GM18505 (cell line): ENCODE measurements at regions not wholly inside any gene's neighbourhood (a gene's known extent, or its start where the extent isn't known, plus 50 kb on each side); places are given as distances from the start of the nearest gene placed in this dataset.

Experiments
- ATAC-seq: cut with Tn5 transposase; IDR thresholded peaks from one replicate; pipeline ENCODE4 v1.9.1; 2021; ENCODE audit not compliant: unreplicated experiment
- POLR2A ChIP-seq: IDR thresholded peaks from 4 replicates; pipeline ENCODE4 v1.6.1; 2011; ENCODE audit warnings: borderline replicate concordance; ENCODE audit not compliant: insufficient read depth, insufficient read length; ENCODE audit errors: extremely low read depth

DNA sequence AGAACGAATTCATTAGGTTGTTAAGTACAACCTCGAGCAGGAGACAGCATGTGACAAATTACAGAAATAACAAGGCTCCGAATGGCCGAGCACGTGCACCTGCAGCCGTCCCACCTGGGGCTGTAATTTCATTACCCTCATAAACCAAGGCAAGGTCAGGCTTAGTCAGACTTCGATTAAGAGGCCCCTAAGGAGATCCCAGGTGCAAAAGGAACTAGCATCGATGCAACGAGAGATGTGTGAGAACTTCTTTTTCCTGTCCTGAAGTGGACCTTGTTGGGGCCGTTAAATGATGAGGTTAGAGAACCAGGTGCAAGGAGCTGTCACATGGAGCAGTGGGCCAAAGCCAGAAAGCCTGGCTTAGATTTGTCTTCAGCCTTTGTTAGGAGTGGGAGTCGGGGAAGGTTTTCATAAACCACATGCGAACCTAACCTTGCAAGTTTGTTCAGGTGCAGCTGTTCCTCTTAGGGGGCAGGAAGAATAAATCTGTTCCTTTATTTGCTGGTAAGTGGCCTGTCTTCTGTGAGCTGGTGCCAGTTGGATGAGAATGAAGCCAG is 559.9 kb upstream of the MCTP2 start:
- TF ChIP-seq POLR2A: no peak
- ATAC-seq: no peak

DNA sequence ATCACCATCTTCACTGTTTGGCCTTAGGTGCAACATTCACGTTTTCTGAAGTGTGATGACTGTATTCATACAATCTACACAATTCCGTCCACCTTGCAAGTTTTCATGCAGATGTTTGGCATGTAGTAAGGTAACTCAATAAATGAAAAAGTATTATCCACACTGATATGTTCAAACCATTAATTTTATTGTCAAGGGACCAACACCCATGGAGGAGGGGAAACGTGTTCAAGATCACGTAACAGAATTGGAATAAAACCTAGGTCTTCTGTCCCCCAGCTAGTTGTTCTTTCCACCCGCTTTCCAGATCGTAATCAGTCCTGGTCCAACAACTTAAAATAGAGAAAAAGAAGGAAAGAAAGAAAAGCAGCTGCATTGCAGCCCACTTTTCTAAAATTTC is 560.4 kb upstream of the MCTP2 start:
- no peak for TF ChIP-seq POLR2A
- no peak for ATAC-seq

DNA sequence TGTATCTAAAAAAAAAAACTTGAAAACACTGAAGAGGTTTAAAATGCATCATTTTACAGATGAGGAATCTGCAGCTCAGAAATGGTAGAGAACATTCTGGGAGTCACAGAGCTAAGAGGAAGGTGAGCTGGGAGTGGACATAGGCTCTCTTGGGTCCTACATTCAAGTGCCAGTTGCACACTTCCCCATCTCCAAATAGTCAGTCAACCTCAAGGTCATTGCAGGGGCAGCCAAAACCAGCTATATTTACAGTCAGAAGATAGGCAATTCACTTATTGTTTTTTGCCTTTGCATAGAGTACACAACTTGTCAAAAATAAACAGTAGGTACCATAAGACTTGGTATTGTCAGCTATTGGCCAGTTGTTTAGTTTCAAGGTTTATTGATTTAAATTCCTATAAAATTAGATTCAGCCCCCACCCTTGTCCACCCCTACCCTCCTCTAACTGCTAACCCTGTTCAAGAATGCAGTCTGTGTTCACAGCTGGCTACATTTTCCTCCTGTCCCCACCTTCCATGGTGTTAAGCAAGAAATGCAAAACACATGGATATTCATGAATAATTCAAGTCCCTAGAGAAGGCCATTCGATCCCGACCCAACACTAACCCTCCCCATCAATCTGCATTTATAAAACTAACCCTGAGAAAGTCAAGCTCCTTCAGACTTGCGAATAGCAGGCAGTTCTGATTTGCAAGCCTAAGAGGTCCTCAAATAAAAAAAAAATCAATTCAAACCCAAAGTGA is 567.0 kb upstream of the MCTP2 start:
- ATAC-seq: no peak
- no peak for TF ChIP-seq POLR2A

GRCh38 chr15:93662162-93662885 is 569.0 kb upstream of the MCTP2 start:
- no peak for TF ChIP-seq POLR2A
- ATAC-seq: no peak

DNA sequence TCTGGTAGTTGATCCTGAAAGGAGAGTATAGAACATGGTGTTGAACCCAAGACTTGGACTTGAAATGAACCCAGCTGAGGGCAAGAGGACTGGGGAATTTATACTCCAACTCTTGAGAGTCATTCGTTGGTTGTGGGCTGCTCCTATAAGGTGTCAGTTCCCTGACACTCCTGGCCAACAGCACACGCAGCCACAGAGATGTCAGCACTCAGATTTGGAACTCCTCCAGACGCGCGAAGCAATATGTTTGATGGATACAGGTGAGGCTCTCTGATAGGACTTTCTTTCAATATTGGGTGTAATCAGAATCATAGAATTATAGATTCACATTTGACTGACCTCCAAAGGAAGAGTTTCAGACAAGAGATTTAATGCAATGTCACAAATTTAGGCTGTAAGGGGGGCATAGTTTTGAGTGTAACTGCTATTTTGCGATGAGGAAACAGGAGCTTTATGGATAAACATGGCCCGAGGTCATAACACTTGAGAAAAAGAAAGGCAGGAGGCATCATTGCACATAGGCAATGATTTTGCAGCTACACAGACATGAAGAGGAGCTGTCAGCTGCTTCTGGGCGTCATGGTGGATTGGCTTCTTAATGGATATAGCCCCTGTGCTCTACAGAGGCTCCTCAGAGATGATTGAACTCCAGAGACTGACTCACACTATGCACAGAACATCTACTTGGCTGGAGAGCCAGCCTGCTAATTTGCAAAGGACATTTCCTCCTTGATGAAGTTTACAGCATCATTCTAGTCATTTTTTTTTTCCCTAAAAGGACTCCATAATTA is 569.2 kb upstream of the RGMA start:
- no peak for TF ChIP-seq POLR2A
- ATAC-seq: no peak

DNA sequence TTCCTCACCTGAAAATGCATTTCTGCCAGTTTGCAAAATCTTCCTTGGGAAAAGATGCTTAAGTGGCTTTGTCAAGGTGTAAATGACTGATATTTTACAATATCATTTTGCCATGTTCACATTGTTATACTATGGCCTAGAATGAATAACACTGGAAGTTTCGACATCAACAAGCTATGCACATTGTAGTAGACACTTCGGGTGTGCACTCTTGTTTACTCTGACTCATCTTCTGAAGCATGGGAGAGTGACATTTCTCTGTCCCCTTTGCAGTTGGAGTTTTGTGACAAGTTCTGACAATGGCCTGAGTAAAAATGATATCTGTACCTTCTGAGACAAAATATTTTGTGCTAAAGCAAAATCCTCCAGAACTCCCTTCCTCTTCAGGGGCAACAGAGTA is 567.0 kb upstream of the RGMA start:
- no peak for TF ChIP-seq POLR2A
- no peak for ATAC-seq

GRCh38 chr15:93649691-93650235 is 560.8 kb upstream of the RGMA start:
- no peak for TF ChIP-seq POLR2A
- no peak for ATAC-seq

DNA sequence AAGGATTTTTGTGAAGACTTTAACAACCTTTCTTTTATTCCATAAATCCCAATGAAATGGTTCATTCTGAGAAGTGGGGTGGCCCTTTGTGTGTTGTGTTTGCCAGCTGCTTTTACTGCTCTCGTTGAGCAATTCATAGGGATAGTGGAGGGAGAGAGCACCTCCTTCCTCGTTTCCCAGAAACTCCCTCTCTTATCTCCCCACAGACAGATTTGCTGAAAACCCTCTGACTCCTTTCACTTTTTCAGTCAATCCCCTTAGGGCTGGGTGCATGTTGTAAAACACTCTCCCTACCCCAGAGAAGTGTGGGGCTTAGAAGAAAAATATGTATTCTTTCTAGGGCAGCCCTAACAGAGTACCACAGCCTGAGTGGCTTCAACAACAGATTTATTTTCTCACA is 557.2 kb upstream of the RGMA start:
- TF ChIP-seq POLR2A: no peak
- no peak for ATAC-seq

DNA sequence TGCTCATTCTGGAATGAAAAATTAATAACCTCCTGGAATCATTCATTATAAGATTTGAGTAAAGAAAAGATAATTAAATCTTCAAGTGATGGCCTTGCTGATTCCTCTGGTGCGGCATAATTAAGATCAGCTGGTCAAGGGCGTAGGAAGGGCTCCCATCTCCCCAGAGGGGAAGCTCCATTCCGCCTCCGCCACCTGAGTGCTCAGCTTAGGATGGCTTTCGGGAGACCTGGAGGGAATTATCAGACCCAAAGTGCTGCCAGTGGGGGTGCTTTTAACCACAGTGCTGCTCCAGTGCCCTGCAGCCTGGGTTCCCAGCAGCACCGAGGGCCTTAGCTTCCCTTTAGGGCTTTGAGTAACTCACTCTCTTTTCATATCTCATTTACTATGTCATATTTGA is 556.6 kb upstream of the RGMA start:
- no peak for TF ChIP-seq POLR2A
- no peak for ATAC-seq

DNA sequence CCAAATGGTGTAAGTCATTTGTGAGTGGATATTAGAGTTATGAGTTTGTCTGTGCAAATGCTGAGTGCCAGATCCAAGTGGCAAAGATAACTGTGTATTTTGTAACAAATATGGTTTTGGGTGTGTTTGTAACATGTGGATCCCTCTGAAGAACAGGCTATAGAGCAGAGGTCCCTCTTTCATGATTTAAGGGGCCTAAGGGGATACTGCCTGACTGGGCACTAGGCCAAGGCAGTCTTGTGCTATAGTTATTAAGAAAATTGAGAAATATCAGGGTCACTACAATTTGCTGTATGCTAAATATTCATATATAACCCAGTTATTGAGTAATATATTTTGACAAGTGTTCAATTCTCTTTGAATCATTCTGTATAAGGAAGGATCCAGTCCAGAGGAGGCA is 555.6 kb upstream of the RGMA start:
- TF ChIP-seq POLR2A: no peak
- ATAC-seq: no peak

DNA sequence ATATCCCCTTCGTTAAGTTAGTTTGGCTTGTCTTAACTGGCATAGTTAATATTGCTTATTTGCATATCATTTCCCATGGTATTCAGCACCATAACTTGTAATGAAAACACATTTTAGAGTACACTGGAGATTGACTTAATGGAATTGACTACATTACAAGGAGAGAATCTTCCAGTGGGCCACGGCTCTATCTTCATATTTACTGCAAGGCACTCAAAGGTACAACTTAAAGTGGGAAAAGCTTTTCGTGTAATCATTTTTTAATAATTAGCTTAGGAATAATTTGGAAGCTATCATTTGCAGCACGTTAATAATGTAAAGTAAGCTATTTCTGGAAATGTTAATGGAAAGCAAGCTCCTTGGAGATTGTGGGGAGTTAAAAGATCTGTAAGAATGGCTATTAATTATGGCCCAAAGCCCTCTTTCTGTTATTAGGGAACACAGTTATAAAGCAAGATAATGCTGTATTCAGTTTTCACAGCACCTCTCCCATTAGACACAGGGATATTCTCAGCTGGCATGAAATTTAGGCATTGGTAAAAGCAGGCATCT is 551.5 kb upstream of the RGMA start:
- no peak for TF ChIP-seq POLR2A
- ATAC-seq: no peak

- ATAC-seq: no peak
Observed at GRCh38 chr15:93631958-93632618, 543.1 kb upstream of the RGMA start.

DNA sequence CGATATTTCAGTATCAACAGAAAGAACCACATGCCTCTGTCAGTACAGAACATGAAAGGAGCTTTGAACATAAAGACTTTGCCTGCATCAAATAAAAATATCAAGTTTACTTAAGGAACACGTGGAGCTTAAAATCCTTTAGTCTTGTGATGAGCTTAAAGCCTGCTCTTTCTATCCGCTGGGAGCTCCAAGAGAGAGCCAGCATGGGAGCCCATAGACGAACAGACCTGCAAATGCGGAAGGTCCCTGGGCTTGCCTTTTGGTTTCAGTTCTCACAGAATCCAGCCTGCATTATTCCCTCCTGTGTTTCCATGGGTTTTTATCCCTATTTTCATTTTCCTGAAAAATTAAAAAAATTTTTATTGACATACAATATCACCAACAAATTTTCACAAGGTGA is 530.6 kb upstream of the RGMA start:
- ATAC-seq: no peak
- TF ChIP-seq POLR2A: no peak

More at GRCh38 chr15:93631958-93632618, 543.1 kb upstream of the RGMA start:
- no peak for TF ChIP-seq POLR2A

- ATAC-seq: no peak
- TF ChIP-seq POLR2A: no peak
Observed at GRCh38 chr15:93617443-93617842, 528.4 kb upstream of the RGMA start.
